GM19023 (cell line): ENCODE measurements at regions not wholly inside any gene's neighbourhood (a gene's known extent, or its start where the extent isn't known, plus 50 kb on each side); places are given as distances from the start of the nearest gene placed in this dataset.
"Not testable (repeated sequence)": the region's sequence is repeated elsewhere in the genome, so short reads cannot be mapped to it uniquely, and the experiment has no call there.

Experiments
- ATAC-seq: cut with Tn5 transposase; IDR thresholded peaks from one replicate; pipeline ENCODE4 v1.9.1; 2021; ENCODE audit warnings: mild to moderate bottlenecking, moderate library complexity; ENCODE audit not compliant: unreplicated experiment

DNA sequence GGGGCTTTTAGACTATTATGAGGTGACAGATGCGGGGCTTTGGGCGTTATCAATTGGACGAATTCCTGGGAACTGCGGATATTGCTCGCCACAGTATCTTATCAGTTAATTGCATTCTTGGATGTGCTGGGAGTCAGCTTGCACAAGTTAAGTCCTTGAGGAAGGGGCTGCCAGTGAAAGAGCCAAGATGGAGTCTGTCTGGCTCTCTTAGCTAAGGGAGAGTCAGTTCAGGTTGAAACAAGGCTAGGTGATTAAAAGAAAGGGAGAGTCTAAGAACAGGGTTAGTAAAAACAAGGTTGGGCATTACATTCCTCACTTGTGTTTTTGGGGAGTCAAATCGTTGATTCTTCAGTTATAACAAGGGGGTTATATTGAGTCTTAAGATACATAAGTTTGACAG is 162.5 kb upstream of the CCZ1B start:
- not testable (repeated sequence) for ATAC-seq

DNA sequence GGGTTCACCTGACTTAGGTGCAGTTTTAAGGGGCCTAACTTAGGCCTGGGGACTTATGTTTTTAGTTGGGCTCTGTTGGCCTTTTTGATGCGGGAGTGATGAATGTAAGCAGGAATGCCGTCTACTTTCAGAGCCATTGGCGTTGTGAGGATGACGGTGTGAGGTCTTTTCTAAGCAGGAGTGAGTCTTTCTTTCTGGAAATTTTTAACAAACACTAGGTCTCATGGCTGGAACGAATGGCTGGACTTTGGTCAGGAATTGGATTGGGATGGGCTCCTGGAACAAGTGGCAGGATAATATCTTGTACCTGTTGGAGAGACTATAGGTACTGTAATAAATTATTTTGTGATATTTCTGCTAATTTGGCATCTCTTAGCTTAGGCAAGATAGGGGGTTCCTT is 163.9 kb upstream of the CCZ1B start:
- ATAC-seq: not testable (repeated sequence)

DNA sequence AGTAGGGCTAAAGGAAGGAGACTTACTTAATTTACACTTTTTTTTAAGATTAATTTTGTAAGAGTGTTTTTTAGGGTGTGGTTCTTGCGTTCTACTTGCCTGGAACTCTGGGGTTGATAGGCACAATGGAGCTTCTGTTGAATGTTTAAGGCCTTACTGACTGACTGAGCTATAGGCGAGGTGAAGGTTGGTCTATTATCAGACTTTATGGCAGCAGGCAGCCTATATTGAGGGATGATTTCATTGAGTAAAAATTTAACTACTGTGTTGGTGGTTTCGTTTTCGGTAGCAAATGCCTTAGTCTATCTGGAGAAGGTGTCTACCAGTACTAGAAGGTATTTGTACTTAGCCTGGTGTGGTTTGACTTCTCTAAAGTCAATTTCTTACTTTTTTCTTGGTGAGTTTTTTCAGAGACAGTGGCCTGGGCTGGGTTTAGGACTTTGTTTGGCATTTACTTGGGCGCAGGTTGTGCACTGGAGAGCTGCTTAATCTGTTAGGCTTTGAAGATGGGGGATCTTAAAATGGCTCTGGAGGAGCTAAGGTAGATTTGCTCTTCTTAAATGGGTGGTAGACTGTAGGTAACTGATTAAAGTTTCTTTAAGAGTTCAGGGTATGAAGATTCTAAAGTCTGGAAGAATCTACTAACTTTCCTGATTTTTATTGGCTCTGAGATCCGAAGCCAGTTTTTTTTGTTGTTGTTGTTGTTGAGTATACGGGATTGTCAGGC is 164.5 kb upstream of the CCZ1B start:
- ATAC-seq: not testable (repeated sequence)

GRCh38 chr7:6991169-6991611 is 165.1 kb upstream of the CCZ1B start:
- ATAC-seq: not testable (repeated sequence)

DNA sequence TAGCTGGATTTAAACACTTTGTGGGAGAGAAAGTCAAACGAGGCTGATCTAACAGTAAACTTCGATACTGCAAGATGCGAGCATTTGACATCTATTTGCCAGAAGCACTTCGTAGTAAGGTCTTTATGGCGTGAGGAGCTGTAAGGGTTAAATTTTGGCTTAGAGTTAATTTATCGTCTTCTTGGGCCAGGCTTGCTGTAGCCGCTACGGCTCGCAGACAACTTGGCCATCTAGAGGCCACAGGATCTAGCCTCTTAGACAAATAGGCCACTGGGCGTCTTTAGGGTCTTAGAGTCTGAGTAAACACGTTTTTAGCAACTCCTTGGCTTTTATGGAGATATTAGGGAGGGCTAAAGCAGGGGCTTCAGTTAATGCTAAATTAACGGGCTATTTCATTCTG is 165.6 kb upstream of the CCZ1B start:
- ATAC-seq: not testable (repeated sequence)

DNA sequence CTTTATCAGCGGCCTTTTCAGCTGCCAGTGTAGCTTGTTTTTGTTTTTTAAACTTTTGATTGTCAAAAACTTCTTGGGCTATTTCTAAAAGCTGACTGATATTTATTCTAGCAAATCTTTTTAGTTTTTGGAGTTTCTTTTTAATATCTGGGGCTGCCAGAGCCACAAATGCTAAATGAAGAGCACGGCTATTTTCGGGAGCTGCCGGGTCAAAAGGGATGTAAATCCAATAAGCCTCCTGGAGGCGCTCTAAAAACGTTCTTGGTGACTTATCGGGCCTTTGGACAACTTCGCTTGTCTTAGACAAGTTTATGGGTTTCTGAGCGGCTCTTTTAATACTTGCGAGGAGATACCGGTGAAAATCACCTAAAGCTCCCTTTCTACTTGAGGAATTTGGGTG is 166.1 kb upstream of the CCZ1B start:
- ATAC-seq: not testable (repeated sequence)

DNA sequence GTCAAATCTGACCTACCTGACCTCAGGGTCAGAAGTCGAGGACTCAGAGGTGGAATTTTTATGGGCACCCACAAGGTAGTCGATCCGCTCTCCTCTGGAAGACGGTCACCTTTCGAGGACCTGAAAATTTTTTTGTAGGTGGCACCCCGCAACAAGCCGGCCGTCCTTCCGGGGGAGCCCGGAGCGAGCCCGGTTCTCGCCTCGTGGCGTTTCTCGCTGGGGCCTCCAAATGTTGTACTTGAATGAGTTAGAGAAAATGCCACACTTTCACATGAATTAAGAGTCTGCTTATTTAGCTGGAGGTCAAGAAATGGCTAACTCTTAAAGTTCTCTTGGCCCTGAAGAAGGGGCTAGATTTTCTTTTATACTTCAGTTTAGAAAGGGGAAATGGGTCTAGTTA is 169.0 kb upstream of the CCZ1B start:
- not testable (repeated sequence) for ATAC-seq

GRCh38 chr7:6995493-6996289 is 169.6 kb upstream of the CCZ1B start:
- not testable (repeated sequence) for ATAC-seq

DNA sequence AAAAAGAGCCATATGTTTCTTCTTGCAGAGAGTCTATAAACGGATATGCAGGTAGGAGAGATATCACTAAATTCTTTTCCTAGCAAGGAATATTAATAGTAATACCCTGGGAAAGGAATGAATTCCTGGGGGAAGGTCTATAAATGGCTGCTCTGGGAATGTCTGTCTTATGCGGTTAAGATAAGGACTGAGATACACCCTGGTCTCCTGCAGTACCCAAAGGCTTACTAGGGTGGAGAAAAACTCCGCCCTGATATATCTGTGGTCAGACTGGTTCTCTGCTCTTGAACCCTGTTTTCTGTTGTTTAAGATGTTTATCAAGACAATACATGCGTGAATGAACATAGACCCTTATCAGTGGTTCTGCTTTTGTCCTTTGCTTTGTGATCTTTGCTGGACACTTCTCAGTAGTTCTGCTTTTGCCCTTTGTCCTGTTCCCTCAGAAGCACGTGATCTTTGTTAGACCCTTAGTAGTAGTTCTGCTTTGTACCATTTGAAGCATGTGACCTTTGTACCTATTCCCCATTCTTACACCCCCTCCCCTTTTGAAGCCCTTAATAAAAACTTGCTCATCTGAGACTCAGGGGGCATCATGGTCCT is 173.1 kb upstream of the CCZ1B start:
- not testable (repeated sequence) for ATAC-seq

- ATAC-seq: no peak
Measured at GRCh38 chr7:7002418-7003062, 176.5 kb upstream of the CCZ1B start.

GRCh38 chr7:7005303-7005702 is 177.0 kb upstream of the C1GALT1 start:
- ATAC-seq: no peak

GRCh38 chr7:7005949-7006348 is 176.4 kb upstream of the C1GALT1 start:
- not testable (repeated sequence) for ATAC-seq

DNA sequence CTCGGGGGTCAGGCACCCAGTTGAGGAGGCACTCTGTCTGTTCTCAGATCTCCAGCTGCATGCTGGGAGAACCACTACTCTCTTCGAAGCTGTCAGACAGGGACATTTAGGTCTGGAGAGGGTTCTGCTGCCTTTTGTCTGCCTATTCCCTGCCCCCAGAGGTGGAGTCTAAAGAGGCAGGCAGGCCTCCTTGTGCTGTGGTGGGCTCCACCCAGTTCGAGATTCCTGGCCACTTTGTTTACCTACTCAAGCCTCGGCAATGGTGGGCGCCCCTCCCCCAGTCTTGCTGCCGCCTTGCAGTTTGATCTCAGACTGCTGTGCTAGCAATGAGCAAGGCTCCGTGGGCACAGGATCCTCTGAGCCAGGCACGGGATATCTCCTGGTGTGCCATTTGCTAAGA is 171.1 kb upstream of the C1GALT1 start:
- ATAC-seq: not testable (repeated sequence)

DNA sequence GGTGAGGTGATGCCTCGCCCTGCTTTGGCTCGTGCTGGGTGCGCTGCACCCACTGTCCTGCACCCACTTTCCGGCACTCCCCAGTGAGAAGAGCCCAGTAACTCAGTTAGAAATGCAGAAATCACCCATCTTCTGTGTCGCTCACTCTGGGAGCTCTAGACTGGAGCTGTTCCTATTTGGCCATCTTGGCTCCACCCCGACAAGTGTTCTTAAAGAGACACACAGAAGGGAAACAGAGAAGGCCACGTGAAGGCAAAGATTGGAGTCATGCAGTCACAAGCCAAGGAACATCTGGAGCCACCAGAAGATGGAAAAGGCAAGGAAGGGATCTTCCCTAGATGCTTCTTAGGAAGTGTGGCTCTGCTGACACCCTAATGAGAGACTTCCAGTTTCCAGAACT is 170.6 kb upstream of the C1GALT1 start:
- ATAC-seq: not testable (repeated sequence)

DNA sequence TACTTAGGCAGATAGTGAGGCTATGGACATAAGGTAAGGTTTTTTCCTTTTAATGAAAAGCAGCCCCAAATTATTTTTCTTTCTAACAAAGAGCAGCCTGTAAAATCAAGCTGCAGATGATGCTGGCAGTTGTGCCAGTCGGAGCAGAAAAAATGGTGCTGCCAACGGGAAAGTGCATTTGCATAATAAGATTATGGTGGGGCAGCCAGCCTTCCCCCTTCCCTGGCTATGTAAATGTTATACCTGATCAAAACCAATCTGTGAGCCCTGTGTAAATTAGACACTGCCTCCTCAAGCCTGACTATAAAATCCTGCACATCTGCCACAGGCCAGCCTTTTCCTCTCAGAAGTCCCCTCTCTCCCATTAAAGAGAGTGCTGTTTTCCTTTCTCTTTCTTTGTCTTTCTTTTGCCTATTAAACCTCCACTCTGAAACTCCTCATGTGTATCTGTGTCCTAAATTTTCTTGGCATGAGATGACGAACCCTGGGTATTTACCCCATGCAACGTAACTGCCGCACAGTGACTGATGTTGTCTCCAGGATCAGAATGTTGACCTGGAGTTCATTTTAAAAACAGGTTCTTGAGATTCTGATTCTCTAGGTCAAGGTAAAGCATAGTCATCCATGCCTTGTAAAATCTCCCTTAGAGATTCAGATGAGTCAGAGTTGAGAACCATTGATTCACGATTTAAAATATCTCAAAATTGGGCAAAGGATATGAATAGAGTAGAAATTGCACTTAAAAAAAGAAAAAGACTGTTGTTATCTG is 167.3 kb upstream of the C1GALT1 start:
- ATAC-seq: no peak

GRCh38 chr7:7017707-7018280 is 164.6 kb upstream of the C1GALT1 start:
- ATAC-seq: no peak

DNA sequence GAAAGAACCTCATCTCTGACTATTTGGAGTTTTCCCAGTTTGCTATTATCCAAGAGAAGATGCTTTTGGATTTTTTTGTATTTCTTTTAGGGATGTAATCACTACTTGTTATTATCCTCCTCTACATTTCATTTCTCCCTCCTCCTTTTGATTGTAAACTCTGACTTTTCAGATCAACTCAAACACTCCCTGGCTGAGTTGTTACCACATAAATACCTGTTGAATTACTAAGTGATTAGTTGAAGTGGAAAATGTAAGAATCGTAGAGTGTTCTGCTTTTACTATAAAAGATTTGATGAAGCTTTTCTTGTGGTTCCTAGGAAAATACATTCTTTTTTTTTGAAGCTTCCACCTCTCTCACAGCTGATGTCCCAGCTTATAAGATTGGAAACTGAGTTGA is 164.1 kb upstream of the C1GALT1 start:
- no peak for ATAC-seq

- no peak for ATAC-seq
Measured at GRCh38 chr7:7032221-7032620, 150.1 kb upstream of the C1GALT1 start.

DNA sequence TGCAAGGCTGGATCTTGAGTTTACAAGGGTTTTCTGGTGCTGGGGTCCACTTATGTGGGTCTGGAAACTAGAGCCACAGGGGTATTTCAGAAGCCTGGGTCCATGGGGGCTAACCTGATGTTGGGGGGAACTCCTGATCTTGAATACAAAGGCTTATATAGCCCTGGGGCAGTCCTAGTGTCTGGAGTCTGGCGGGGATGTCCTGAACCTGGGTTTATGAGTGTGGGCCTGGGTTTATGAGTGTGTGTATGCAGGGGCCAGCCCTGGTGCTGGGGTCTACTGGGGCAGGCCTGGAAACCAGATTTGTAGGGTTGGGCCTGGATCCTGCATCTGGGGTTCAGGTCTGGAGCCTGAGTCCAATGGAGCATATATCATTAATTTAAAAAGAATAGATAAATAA is 146.5 kb upstream of the C1GALT1 start:
- ATAC-seq: no peak

GRCh38 chr7:7042286-7042893 is 140.0 kb upstream of the C1GALT1 start:
- not testable (repeated sequence) for ATAC-seq
